ENCODE measurements at regions not wholly inside any gene's neighbourhood (a gene's known extent, or its start where the extent isn't known, plus 50 kb on each side); places are given as distances from the start of the nearest gene placed in this dataset.
"Not testable (repeated sequence)": the region's sequence is repeated elsewhere in the genome, so short reads cannot be mapped to it uniquely, and the experiment has no call there.

DNA sequence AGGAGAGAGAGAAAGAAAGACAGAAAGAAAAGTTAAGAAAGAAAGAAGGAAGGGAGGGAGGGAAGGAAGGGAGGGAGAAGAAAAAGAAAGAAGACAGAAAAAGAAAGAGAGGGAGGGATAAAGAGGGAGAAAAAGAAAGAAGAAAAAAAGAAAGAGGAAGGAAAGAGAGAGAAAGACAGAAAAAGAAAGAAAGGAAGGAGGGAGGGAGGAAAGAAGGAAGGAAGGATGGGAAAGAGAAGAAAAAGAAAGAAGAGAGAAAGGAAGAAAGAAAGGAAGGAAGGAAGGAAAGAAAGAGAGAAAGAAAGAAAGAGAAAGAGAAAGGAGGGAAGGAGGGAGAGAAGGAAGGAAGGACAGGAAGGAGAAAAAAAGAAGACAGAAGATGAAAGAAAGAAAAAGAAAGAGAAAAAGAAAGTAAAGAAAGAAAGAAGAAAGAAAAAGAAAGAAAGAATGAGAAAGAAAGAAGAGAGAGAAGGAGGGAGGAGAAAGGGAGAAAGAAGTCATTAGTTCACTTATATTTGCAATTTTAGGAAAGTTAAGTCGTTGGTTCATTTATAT lies 567.2 kb upstream of the CBLB start:
- Mint-ChIP-seq H3K4me1 (no peaks in the 10 kb centered on the region), H3K9me3 (no peaks in the 10 kb centered on the region), H3K4me3 (no peak overlapping the region), H3K27ac (no peak overlapping the region), H3K36me3 (ENCODE audit: low read depth) (no peaks in the 10 kb centered on the region), H3K27me3 (ENCODE audit: low read depth, poor library complexity) (no peaks in the 10 kb centered on the region)
- no peak for DNase-seq
- TF ChIP-seq, protein P1, sequence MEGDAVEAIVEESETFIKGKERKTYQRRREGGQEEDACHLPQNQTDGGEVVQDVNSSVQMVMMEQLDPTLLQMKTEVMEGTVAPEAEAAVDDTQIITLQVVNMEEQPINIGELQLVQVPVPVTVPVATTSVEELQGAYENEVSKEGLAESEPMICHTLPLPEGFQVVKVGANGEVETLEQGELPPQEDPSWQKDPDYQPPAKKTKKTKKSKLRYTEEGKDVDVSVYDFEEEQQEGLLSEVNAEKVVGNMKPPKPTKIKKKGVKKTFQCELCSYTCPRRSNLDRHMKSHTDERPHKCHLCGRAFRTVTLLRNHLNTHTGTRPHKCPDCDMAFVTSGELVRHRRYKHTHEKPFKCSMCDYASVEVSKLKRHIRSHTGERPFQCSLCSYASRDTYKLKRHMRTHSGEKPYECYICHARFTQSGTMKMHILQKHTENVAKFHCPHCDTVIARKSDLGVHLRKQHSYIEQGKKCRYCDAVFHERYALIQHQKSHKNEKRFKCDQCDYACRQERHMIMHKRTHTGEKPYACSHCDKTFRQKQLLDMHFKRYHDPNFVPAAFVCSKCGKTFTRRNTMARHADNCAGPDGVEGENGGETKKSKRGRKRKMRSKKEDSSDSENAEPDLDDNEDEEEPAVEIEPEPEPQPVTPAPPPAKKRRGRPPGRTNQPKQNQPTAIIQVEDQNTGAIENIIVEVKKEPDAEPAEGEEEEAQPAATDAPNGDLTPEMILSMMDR (IDR thresholded peaks at IDR 0.05), result no peak

DNA sequence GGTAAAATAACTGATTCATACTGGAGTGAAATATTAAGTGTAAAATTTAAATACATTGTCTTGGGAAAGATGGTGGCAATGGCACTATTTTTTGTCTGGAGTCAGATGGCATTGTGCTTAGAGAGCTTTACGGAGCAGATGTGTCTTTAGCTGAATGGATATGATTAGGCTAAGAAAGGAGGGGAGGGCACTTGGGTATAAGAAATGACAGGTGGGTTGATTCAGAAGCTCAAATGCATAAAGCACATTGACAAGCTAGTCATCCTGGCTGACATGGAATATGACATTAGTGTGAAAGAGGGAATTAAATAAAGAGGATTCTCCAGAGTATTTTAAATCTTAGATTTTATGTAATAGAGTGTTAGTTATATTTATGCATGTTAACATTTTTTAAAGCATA lies 570.1 kb upstream of the CBLB start:
- TF ChIP-seq, protein P1 (IDR thresholded peaks at IDR 0.05), result no peak
- Mint-ChIP-seq H3K27me3 (ENCODE audit: low read depth, poor library complexity) (no peaks in the 10 kb centered on the region), H3K27ac (no peak overlapping the region), H3K9me3 (no peaks in the 10 kb centered on the region), H3K4me1 (peaks cover 4% of the 10 kb centered on the region), H3K36me3 (ENCODE audit: low read depth) (no peaks in the 10 kb centered on the region), H3K4me3 (no peak overlapping the region)
- DNase-seq, result no peak

DNA sequence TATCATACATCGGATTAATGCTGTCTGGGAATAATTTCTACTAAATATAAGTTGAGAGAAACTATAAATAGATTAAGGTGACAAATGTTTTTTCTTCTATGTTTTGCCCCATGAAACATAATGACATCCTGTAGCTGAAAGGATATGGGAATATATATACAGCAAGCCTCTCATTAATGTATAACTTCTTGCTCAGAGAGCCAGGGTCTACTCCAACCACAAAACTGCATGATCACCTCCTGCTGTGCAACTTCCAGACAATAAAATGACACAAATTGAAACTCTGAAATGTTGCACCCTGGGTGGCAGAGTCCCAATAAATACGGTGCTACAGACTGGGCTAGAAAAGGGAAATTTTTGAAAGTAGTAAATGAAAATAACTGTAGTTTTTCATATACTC lies 571.9 kb upstream of the CBLB start:
- no peaks in the 10 kb centered on the region for H3K9me3 Mint-ChIP-seq
- DNase-seq, result no peak
- TF ChIP-seq, protein P1 (IDR thresholded peaks at IDR 0.05), result no peak
- no peak overlapping the region for H3K4me3 Mint-ChIP-seq
- H3K27me3 Mint-ChIP-seq (ENCODE audit: low read depth, poor library complexity), result no peaks in the 10 kb centered on the region
- no peaks in the 10 kb centered on the region for H3K36me3 Mint-ChIP-seq (ENCODE audit: low read depth)
- peaks cover 4% of the 10 kb centered on the region for H3K4me1 Mint-ChIP-seq
- H3K27ac Mint-ChIP-seq, result no peak overlapping the region

DNA sequence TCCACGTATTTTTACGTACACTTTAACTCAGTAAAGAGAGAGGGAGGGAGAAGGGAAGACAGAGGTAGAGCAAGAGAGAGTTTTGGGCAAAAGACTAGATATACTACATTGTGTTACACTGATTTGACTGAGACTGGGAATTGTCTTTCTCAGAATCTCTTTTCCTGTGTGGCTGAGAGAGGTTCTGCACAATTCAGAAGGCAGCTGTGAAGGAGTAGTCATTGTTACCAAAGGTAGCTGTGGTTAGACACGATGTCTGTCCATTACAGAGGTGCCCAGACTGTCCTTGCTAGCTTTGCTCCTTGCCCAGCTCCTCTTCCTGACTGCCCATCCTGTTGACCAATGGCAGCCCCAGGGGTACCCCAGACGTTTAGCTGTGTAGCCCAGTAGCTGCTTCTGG lies 577.5 kb upstream of the CBLB start:
- TF ChIP-seq, protein P1 (IDR thresholded peaks at IDR 0.05), result no peak
- Mint-ChIP-seq H3K4me1 (peaks cover 4% of the 10 kb centered on the region), H3K9me3 (peaks cover 9% of the 10 kb centered on the region), H3K36me3 (ENCODE audit: low read depth) (no peaks in the 10 kb centered on the region), H3K27me3 (ENCODE audit: low read depth, poor library complexity) (no peaks in the 10 kb centered on the region), H3K27ac (no peak overlapping the region), H3K4me3 (no peak overlapping the region)
- DNase-seq, result no peak

DNA sequence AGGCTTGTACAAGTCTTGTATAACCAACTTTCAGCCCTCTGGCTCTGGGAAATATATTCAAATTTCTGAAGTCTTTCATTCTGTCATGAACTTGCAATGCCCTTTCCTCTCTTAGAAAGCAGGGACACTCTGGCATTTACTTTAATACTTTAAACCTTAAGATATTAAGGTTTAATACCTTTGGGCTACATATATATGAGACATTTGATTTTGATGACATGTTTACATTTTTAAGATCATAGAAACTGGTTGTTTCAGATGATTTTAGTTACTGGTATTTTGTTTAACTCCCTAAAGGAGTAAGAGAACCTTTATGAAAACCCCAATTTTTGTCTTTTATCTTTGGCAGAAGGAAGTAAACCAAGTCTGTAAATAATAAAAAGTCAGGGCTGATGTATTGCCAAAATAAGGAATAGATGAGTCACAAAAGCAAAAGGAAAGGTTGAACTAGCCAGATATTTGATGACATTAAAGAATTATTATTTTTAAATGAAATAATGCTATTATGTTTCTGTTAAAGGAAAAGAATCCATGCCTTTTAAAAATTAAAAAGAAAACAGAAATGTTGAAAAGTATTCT lies 579.0 kb upstream of the CBLB start:
- TF ChIP-seq, protein P1 (IDR thresholded peaks at IDR 0.05), result no peak
- no peak for DNase-seq
- H3K4me3 Mint-ChIP-seq, result no peak overlapping the region
- H3K9me3 Mint-ChIP-seq, result peaks cover 9% of the 10 kb centered on the region
- H3K4me1 Mint-ChIP-seq, result no peaks in the 10 kb centered on the region
- no peaks in the 10 kb centered on the region for H3K36me3 Mint-ChIP-seq (ENCODE audit: low read depth)
- H3K27me3 Mint-ChIP-seq (ENCODE audit: low read depth, poor library complexity), result no peaks in the 10 kb centered on the region
- no peak overlapping the region for H3K27ac Mint-ChIP-seq

DNA sequence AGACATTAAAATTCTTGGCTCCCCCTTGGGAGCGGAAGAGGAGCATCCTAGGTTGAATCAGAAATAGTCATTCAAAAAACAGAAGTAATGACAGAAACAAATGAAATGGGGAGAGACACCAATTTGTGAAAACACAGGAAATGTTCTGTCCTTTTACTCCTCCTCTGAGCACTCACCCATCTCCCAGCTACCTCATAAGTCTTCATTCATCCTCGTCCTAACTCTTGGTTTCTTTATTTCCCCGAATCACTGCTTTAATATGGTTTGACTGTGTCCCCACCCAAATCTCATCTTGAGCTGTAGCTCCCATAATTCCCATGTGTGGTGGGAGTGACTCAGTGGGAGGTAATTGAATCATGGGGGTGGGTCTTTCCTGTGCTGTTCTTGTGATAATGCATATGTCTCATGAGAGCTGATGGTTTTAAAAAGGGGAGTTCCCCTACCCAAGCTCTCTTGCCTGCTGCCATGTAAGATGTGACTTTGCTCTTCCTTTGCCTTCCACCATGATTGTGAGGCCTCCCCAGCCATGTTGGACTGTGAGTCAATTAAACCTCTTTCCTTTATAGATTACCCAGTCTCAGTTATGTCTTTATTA lies 579.7 kb upstream of the CBLB start:
- not testable (repeated sequence) for H3K27me3 Mint-ChIP-seq (ENCODE audit: low read depth, poor library complexity); H3K9me3 Mint-ChIP-seq; H3K4me3 Mint-ChIP-seq; H3K36me3 Mint-ChIP-seq (ENCODE audit: low read depth); DNase-seq; H3K27ac Mint-ChIP-seq; H3K4me1 Mint-ChIP-seq
